Right renal cortex interstitium (tissue), 3 donors: ENCODE measurements at regions not wholly inside any gene's neighbourhood (a gene's known extent, or its start where the extent isn't known, plus 50 kb on each side); places are given as distances from the start of the nearest gene placed in this dataset.
"Not testable (repeated sequence)": the region's sequence is repeated elsewhere in the genome, so short reads cannot be mapped to it uniquely, and the experiment has no call there.

Experiments
- DNase-seq, 3 donors: peaks; one replicate each; pipeline ENCODE4 v3.0.0-alpha.2; 2013; ENCODE audit warnings: low read depth in 3 of 3, low spot score in 2 of 3

DNA sequence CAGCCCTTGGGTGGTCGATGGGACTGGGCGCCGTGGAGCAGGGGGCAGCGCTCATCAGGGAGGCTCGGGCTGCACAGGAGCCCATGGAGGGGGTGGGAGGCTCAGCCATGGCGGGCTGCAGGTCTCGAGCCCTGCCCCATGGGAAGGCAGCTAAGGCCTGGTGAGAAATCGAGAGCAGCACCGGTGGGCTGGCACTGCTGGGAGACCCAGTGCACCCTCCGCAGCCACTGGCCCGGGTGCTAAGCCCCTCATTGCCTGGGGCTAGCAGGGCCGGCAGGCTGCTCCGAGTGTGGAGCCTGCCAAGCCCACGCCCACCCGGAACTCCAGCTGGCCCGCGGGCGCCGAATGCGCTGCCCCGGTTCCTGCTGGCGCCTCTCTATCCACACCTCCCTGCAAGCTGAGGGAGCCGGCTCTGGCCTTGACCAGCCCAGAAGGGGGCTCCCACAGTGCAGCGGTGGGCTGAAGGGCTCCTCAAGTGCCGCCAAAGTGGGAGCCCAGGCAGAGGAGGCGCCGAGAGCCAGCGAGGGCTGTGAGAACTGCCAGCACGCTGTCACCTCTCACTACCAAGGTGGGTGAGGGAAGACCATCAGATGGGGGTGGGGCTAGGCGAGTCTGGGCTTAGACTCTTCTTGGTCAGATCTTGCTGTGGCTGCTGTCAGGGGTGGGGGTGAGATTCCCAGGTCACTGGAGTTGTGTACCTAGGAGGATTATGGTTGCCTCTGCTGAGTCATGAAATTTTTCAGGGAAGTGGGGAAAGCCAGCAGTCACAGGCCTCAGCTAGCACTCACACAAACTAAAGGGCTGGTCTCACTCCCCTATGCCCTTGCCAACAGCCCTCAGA is 87.0 kb upstream of the NDST4 start:
- not testable (repeated sequence) for DNase-seq

DNA sequence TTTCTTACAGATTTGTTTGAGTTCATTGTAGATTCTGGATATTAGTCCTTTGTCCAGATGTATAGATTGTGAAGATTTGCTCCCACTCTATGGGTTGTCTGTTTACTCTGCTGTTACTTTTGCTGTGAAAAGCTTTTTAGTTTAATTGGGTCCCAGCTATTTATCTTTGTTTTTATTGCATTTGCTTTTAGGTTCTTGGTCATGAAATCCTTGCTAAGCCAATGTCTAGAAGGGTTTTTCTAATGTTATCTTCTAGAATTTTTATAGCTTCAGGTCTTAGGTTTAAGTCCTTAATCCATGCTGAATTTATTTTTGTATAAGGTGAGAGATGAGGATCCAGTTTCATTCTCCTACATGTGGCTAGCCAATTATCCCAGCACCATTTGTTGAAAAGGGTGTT is 81.2 kb upstream of the NDST4 start:
- DNase-seq, result not testable (repeated sequence)

- no peak for DNase-seq
These were observed 77.1 kb upstream of the NDST4 start for GRCh38 chr4:115190529-115190928.

- DNase-seq, result no peak
These were observed 73.7 kb upstream of the NDST4 start for GRCh38 chr4:115187136-115187535.

- not testable (repeated sequence) for DNase-seq
These were observed 66.1 kb upstream of the NDST4 start for GRCh38 chr4:115179438-115180062.

DNA sequence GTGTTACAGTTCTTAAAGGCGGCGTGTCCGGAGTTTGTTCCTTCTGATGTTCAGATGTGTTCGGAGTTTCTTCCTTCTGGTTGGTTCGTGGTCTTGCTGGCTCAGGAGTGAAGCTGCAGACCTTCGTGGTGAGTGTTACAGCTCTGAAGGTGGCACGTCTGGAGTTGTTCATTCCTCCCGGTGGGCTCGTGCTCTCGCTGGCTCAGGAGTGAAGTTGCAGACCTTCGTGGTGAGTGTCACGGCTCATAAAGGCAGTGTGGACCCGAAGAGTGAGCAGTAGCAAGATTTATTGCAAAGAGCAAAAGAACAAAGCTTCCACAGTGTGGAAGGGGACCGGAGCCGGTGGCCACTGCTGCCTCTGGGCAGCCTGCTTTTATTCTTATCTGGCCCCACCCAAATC is 65.3 kb upstream of the NDST4 start:
- not testable (repeated sequence) for DNase-seq

DNA sequence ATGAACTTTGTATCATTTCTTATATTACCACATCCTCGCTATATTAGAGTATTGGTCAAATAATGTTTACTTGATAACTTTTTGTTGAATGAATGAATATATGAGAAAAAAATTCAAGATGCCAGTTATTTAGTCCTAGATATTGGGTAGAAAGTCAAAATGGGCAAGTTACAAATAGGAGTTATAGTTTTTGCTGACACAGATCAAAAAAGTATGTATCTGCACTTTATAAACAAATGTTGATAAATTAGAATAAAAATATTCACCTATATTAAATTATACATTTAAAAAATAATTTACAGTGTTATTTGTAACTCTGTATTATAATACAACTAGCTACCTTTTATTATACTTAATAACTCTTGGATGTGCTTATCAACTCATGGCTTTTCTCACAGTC is 57.8 kb upstream of the NDST4 start:
- no peak for DNase-seq

- no peak for DNase-seq
These were observed 52.1 kb upstream of the NDST4 start for GRCh38 chr4:115165503-115165902.
